OCI-LY3 (cell line): ENCODE measurements at regions not wholly inside any gene's neighbourhood (a gene's known extent, or its start where the extent isn't known, plus 50 kb on each side); places are given as distances from the start of the nearest gene placed in this dataset.

Experiments used
- H2AFZ ChIP-seq: fragments of 200-600, 300-600 bp; shearing (Covaris generic); 2 replicates; pipeline ENCODE4 v1.6.0; 2014; ENCODE audit warnings: antibody characterized with exemption, low read depth, low read length
- H3K27ac ChIP-seq: fragments of 200-600, 300-600 bp; sonication (generic); 2 replicates; pipeline ENCODE4 v1.5.1; 2014; ENCODE audit warnings: mild to moderate bottlenecking, low read length, moderate library complexity, mixed read lengths
- H3K27me3 ChIP-seq: fragments of 200-600, 300-600 bp; sonication (generic); 2 replicates; pipeline ENCODE4 v1.6.1; 2014; ENCODE audit warnings: low read depth, low read length, mixed read lengths
- H3K36me3 ChIP-seq: fragments of 200-600, 300-600 bp; sonication (generic); replicated peaks from 2 replicates; pipeline ENCODE3; 2014; ENCODE audit warnings: low read depth, low read length, mixed read lengths
- H3K4me1 ChIP-seq: fragments of 300-600, 200-600 bp; sonication (generic); 2 replicates; pipeline ENCODE4 v1.6.1; 2014; ENCODE audit warnings: low read length, mixed read lengths
- H3K4me2 ChIP-seq: fragments of 200-600, 300-600 bp; sonication (generic); 2 replicates; pipeline ENCODE4 v1.6.1; 2014; ENCODE audit warnings: low read length, mixed read lengths
- H3K4me3 ChIP-seq: fragments of 300-600, 200-600 bp; sonication (generic); 2 replicates; pipeline ENCODE4 v1.5.1; 2014; ENCODE audit warnings: antibody characterized with exemption, mild to moderate bottlenecking, low read length, moderate library complexity
- H3K79me2 ChIP-seq: fragments of 300-600, 200-600 bp; shearing (Covaris generic); 2 replicates; pipeline ENCODE4 v1.6.1; 2014; ENCODE audit warnings: mild to moderate bottlenecking, low read length, mixed read lengths
- H3K9ac ChIP-seq: fragments of 300-600, 200-600 bp; shearing (Covaris generic); 2 replicates; pipeline ENCODE4 v1.6.0; 2014; ENCODE audit warnings: mild to moderate bottlenecking, low read length, moderate library complexity
- H3K9me3 ChIP-seq: fragments of 200-600, 300-600 bp; shearing (Covaris generic); 2 replicates; pipeline ENCODE4 v1.6.1; 2014; ENCODE audit warnings: low read length, mixed read lengths; ENCODE audit not compliant: insufficient read depth
- H4K20me1 ChIP-seq: fragments of 200-600, 300-600 bp; sonication (generic); 2 replicates; pipeline ENCODE4 v1.6.1; 2016; ENCODE audit warnings: low read length, mixed read lengths; ENCODE audit not compliant: insufficient read depth
- CTCF ChIP-seq: fragments of 200-600, 300-600 bp; sonication (generic); IDR thresholded peaks from 2 replicates; pipeline ENCODE4 v1.5.1; 2014; ENCODE audit warnings: antibody characterized with exemption, low read length, low read depth
- EZH2phosphoT487 ChIP-seq: fragments of 200-600 bp; shearing (Covaris generic); IDR thresholded peaks from 2 replicates; pipeline ENCODE4 v1.6.1; 2018; ENCODE audit warnings: antibody characterized with exemption, mixed run types, low read depth

- Histone ChIP-seq H3K9me3 (no peaks in the 10 kb centered on the region), H3K4me1 (no peaks in the 10 kb centered on the region), H4K20me1 (no peaks in the 10 kb centered on the region), H2AFZ (no peak overlapping the region), H3K27me3 (no peaks in the 10 kb centered on the region), H3K9ac (no peak overlapping the region), H3K4me3 (no peak overlapping the region), H3K36me3 (no peaks in the 10 kb centered on the region), H3K4me2 (no peak overlapping the region), H3K27ac (no peak overlapping the region), H3K79me2 (no peaks in the 10 kb centered on the region)
- TF ChIP-seq CTCF (no peak), EZH2phosphoT487 (no peak)
Observed at GRCh38 chr3:137642831-137643230, 121.3 kb upstream of the SOX14 start.

- Histone ChIP-seq H3K9ac (no peak overlapping the region), H3K4me1 (no peaks in the 10 kb centered on the region), H3K4me2 (no peak overlapping the region), H3K36me3 (no peaks in the 10 kb centered on the region), H3K4me3 (no peak overlapping the region), H4K20me1 (no peaks in the 10 kb centered on the region), H2AFZ (no peak overlapping the region), H3K79me2 (no peaks in the 10 kb centered on the region), H3K27me3 (no peaks in the 10 kb centered on the region), H3K9me3 (no peaks in the 10 kb centered on the region), H3K27ac (no peak overlapping the region)
- TF ChIP-seq CTCF (no peak), EZH2phosphoT487 (no peak)
Observed at GRCh38 chr3:137647179-137647578, 116.9 kb upstream of the SOX14 start.

- TF ChIP-seq CTCF (no peak), EZH2phosphoT487 (no peak)
- Histone ChIP-seq H3K4me2 (no peak overlapping the region), H2AFZ (no peak overlapping the region), H3K36me3 (no peaks in the 10 kb centered on the region), H3K27ac (no peak overlapping the region), H3K4me1 (no peaks in the 10 kb centered on the region), H3K9me3 (no peaks in the 10 kb centered on the region), H3K4me3 (no peak overlapping the region), H3K27me3 (no peaks in the 10 kb centered on the region), H4K20me1 (no peaks in the 10 kb centered on the region), H3K79me2 (no peaks in the 10 kb centered on the region), H3K9ac (no peak overlapping the region)
Observed at GRCh38 chr3:137669519-137670060, 94.5 kb upstream of the SOX14 start.

- TF ChIP-seq EZH2phosphoT487 (no peak), CTCF (no peak)
- no peaks in the 10 kb centered on the region for H3K36me3 ChIP-seq
- H3K4me2 ChIP-seq: no peak overlapping the region
- no peaks in the 10 kb centered on the region for H3K79me2 ChIP-seq
- H3K27ac ChIP-seq: no peak overlapping the region
- no peaks in the 10 kb centered on the region for H3K4me1 ChIP-seq
- H3K9me3 ChIP-seq: no peaks in the 10 kb centered on the region
- no peak overlapping the region for H3K4me3 ChIP-seq
- H4K20me1 ChIP-seq: no peaks in the 10 kb centered on the region
- no peaks in the 10 kb centered on the region for H3K27me3 ChIP-seq
- no peak overlapping the region for H3K9ac ChIP-seq
- H2AFZ ChIP-seq: no peak overlapping the region
Observed at GRCh38 chr3:137687181-137687879, 76.8 kb upstream of the SOX14 start.
